Tibial nerve (tissue), 4 donors: ENCODE measurements at regions not wholly inside any gene's neighbourhood (a gene's known extent, or its start where the extent isn't known, plus 50 kb on each side); places are given as distances from the start of the nearest gene placed in this dataset.

Experiments
- DNase-seq, 2 donors: peaks; one replicate each; pipeline ENCODE4 v3.0.0-alpha.2; 2019; ENCODE audit warnings: low spot score in 2 of 2
- H3K27ac ChIP-seq, 4 donors: fragments of 200-600 bp; sonication (generic) in 3 of 4; one replicate each; pipeline ENCODE4 v1.5.1; 2017 to 2019; ENCODE audit warnings: mild to moderate bottlenecking in 1 of 4
- H3K27me3 ChIP-seq, 2 donors: fragments of 200-600 bp; sonication (generic) in 1 of 2; one replicate each; pipeline versions ENCODE4 v1.5.1 to v1.6.0; 2017 to 2019
- H3K36me3 ChIP-seq, 3 donors: fragments of 200-600 bp; sonication (generic); one replicate each; pipeline ENCODE4 v1.5.1; 2018 to 2019
- H3K4me1 ChIP-seq, 4 donors: fragments of 200-600 bp; sonication (generic) in 3 of 4; one replicate each; pipeline ENCODE4 v1.5.1; 2017 to 2019
- H3K4me3 ChIP-seq, 4 donors: fragments of 200-600 bp; sonication (generic) in 3 of 4; one replicate each; pipeline ENCODE4 v1.5.1; 2017 to 2019; ENCODE audit warnings: mild to moderate bottlenecking in 1 of 4, moderate library complexity in 1 of 4
- H3K9me3 ChIP-seq, 4 donors: fragments of 200-600 bp; sonication (generic) in 3 of 4; one replicate each; pipeline ENCODE4 v1.5.1; 2017 to 2019
- CTCF ChIP-seq, 5 experiments: fragments of 200-600 bp in 3 of 5; fragments of 450-650 bp in 2 of 5; sonication (generic) in 3 of 5; IDR thresholded peaks; one replicate each; pipeline ENCODE4 v1.5.1; 2016 to 2019; ENCODE audit warnings: antibody characterized with exemption in 5 of 5, mild to moderate bottlenecking in 3 of 5, moderate library complexity in 2 of 5
- EP300 ChIP-seq, 2 donors: sonication (generic); formaldehyde crosslinking; IDR thresholded peaks; one replicate each; pipeline ENCODE4 v1.6.1; 2017; ENCODE audit warnings: antibody characterized with exemption in 2 of 2, mild to moderate bottlenecking in 1 of 2
- POLR2A ChIP-seq, 2 donors: fragments of 450-650 bp; IDR thresholded peaks; one replicate each; pipeline ENCODE4 v1.6.1; 2017; ENCODE audit warnings: antibody characterized with exemption in 2 of 2, mild to moderate bottlenecking in 2 of 2, moderate library complexity in 2 of 2
- WGBS, 2 donors: methylation state at CpG; one replicate each; pipeline ENCODE4 v1.1.5; 2018; 5-methylcytosine and 5-hydroxymethylcytosine counted together

GRCh38 chr1:81414488-81415015 is 386.2 kb upstream of the ADGRL2 start:
- H3K9me3 ChIP-seq = no peaks in the 10 kb centered on the region
- no peak overlapping the region for H3K4me3 ChIP-seq
- no peak overlapping the region for H3K27ac ChIP-seq
- H3K36me3 ChIP-seq = no peaks in the 10 kb centered on the region
- H3K27me3 ChIP-seq = no peaks in the 10 kb centered on the region
- 15 to 18% methylated on average over 10 of the region's 10 CpGs for WGBS, 2 donors
- peaks cover 0 to 9% (median 0%) of the 10 kb centered on the region in 4 donors for H3K4me1 ChIP-seq
- DNase-seq = peak; percentile 52 to 78
- TF ChIP-seq EP300 (IDR thresholded peaks at IDR 0.05) = no peak
- TF ChIP-seq CTCF (IDR thresholded peaks at IDR 0.05) = peak; percentile 61 to 82 (median 68)
- no peak for TF ChIP-seq POLR2A (IDR thresholded peaks at IDR 0.05)

GRCh38 chr1:81412954-81413353 is 387.8 kb upstream of the ADGRL2 start:
- Histone ChIP-seq H3K27me3 (no peaks in the 10 kb centered on the region), H3K4me3 (no peak overlapping the region), H3K27ac (no peak overlapping the region), H3K36me3 (no peaks in the 10 kb centered on the region), H3K4me1 (peaks cover 0 to 9% (median 0%) of the 10 kb centered on the region in 4 donors), H3K9me3 (no peaks in the 10 kb centered on the region)
- no peak for TF ChIP-seq POLR2A (IDR thresholded peaks at IDR 0.05)
- TF ChIP-seq CTCF (IDR thresholded peaks at IDR 0.05) = no peak
- no peak for TF ChIP-seq EP300 (IDR thresholded peaks at IDR 0.05)
- no peak for DNase-seq
- 57 to 61% methylated on average over 4 of the region's 4 CpGs for WGBS, 2 donors

DNA sequence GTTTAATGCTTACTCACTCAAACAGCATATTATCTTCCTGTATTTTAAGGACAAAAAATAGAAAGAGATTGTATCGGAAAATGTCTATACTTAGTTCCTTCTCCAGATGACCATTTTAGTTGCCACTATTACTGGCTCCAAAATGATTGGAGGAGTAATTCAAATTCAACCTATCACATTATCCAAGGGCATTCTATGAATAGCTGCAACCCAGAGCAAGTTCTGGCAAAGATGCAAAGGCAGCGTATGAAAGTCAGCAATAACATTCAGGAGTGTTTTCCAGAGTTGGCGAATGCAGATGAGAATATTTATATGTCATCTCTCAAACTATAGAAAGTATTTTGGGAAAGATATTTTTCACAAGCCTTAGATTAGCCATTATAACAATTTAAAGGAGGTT is 389.8 kb upstream of the ADGRL2 start:
- peaks cover 0 to 16% (median 0%) of the 10 kb centered on the region in 4 donors for H3K4me1 ChIP-seq
- H3K4me3 ChIP-seq = no peak overlapping the region
- no peaks in the 10 kb centered on the region for H3K36me3 ChIP-seq
- no peaks in the 10 kb centered on the region for H3K27me3 ChIP-seq
- no peak overlapping the region for H3K27ac ChIP-seq
- DNase-seq = no peak
- 72 to 79% methylated on average over 3 of the region's 3 CpGs for WGBS, 2 donors
- TF ChIP-seq POLR2A (IDR thresholded peaks at IDR 0.05) (no peak), CTCF (IDR thresholded peaks at IDR 0.05) (no peak), EP300 (IDR thresholded peaks at IDR 0.05) (no peak)
- H3K9me3 ChIP-seq = no peaks in the 10 kb centered on the region

- no peak for DNase-seq
- H3K4me3 ChIP-seq = no peak overlapping the region
- WGBS, 2 donors = 48 to 52% methylated on average over 1 of the region's 1 CpG
- no peaks in the 10 kb centered on the region for H3K9me3 ChIP-seq
- H3K4me1 ChIP-seq = peaks cover 0 to 17% (median 0%) of the 10 kb centered on the region in 4 donors
- no peak overlapping the region for H3K27ac ChIP-seq
- TF ChIP-seq POLR2A (IDR thresholded peaks at IDR 0.05) = no peak
- TF ChIP-seq CTCF (IDR thresholded peaks at IDR 0.05) = no peak
- TF ChIP-seq EP300 (IDR thresholded peaks at IDR 0.05) = no peak
- H3K27me3 ChIP-seq = no peaks in the 10 kb centered on the region
- H3K36me3 ChIP-seq = no peaks in the 10 kb centered on the region
Observed at GRCh38 chr1:81410351-81410750, 390.4 kb upstream of the ADGRL2 start.

- Histone ChIP-seq H3K4me3 (no peak overlapping the region), H3K27me3 (no peaks in the 10 kb centered on the region), H3K9me3 (no peaks in the 10 kb centered on the region), H3K36me3 (no peaks in the 10 kb centered on the region), H3K4me1 (peaks cover 0 to 17% (median 0%) of the 10 kb centered on the region in 4 donors), H3K27ac (no peak overlapping the region)
- TF ChIP-seq POLR2A (IDR thresholded peaks at IDR 0.05) (no peak), EP300 (IDR thresholded peaks at IDR 0.05) (no peak), CTCF (IDR thresholded peaks at IDR 0.05) (no peak)
- no peak for DNase-seq
- WGBS, 2 donors = 54 to 57% methylated on average over 3 of the region's 3 CpGs
Observed at GRCh38 chr1:81409780-81410274, 390.9 kb upstream of the ADGRL2 start.
